ENCODE measurements at regions not wholly inside any gene's neighbourhood (a gene's known extent, or its start where the extent isn't known, plus 50 kb on each side); places are given as distances from the start of the nearest gene placed in this dataset.

DNA sequence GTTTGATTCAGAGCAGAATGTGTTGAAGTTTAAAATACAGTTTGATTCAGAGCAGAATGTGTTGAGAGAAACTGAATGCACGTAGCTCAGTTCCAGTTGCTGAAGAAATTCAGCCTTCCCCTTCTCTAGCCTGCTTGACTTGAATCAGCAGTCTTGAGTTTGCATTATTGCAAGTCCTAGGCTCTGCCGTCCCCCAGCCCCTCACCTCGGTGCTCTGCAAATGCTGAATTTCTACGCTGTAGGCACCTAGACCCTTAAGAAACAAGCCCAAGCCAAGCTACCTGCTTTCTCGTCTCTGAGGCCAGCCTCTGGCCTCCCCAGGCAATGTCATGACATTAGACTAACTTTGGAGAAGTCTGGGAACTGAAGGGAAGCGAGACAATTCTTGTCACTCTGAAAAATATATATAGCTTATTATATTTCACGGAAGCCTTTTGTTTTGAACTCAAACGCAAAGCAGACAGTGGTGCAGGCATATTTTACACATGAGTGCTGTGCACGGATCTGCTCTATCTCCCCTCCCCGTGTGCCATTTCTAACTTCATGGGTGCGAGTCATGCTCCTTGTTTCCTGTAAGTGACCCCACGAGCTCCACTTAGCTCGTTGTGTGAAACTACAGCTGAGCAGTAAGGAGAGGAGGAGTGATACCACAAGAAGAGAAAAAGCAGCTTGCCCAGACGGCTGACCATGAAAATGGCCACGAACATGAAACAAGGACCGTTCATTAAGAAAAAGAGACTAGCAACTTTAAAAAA lies 71.4 kb upstream of the DUSP22 start (continued):
- TF ChIP-seq, protein P1, sequence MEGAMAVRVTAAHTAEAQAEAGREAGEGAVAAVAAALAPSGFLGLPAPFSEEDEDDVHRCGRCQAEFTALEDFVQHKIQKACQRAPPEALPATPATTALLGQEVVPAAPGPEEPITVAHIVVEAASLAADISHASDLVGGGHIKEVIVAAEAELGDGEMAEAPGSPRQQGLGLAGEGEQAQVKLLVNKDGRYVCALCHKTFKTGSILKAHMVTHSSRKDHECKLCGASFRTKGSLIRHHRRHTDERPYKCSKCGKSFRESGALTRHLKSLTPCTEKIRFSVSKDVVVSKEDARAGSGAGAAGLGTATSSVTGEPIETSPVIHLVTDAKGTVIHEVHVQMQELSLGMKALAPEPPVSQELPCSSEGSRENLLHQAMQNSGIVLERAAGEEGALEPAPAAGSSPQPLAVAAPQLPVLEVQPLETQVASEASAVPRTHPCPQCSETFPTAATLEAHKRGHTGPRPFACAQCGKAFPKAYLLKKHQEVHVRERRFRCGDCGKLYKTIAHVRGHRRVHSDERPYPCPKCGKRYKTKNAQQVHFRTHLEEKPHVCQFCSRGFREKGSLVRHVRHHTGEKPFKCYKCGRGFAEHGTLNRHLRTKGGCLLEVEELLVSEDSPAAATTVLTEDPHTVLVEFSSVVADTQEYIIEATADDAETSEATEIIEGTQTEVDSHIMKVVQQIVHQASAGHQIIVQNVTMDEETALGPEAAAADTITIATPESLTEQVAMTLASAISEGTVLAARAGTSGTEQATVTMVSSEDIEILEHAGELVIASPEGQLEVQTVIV (IDR thresholded peaks at IDR 0.05; ENCODE audit: borderline replicate concordance, partially characterized antibody) = no peak
- TF ChIP-seq CHD1 (IDR thresholded peaks at IDR 0.05; ENCODE audit: low read depth, low read length) = no peak
- TF ChIP-seq IRF4 (IDR thresholded peaks at IDR 0.05; ENCODE audit: low read depth, low read length) = 0 out of 2 replicates have a peak, but pooled peaks have one; percentile 30
- TF ChIP-seq TARDBP (IDR thresholded peaks at IDR 0.05; ENCODE audit: borderline replicate concordance) = no peak

DNA sequence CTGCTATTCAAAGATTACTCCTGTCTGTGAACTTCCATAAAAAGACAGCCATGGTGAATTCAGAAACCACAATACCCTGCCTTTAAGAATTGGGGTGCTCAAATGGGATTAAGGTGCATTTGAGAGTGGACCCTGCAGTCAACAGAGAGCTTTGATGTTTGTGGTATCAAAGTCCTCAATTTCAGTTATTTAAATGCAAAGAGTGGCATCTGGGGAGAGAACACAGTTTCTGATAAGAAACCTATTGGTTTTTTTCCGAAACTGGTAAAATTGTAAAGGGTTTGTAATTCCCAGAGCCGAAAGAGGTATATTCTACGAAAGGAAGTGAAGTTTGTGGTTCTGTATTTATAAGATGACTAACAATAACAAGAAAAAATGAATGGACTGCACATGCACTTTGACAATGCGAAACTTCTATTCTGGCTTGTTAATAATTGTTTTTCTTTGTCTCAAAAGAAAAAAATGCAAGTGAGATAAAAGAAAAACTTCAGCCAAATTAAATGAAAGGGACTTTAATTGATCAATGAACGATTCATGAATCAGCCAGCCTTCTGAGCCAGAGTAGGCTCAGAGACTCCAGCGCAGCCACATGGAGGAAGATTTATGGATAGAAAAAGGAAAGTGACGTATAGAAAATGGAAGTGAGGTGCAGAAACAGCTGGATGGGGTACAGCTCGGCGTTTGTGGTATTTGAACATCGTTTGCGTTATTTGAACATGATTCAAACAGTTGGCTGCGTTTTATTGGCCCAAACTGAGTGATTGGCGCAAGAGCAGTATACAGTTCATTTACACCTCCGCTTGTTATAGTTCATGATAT lies 70.5 kb upstream of the DUSP22 start:
- Histone ChIP-seq H3K36me3 (ENCODE audit: control insufficient read depth in 2 of 2, insufficient read depth in 2 of 2, low read length in 1 of 2) (no peaks in the 10 kb centered on the region), H3K4me3 (peak overlapping the region; percentile 14), H3K9ac (ENCODE audit: control insufficient read depth, insufficient read depth, low read length) (peak overlapping the region; percentile 72), H3K4me2 (ENCODE audit: control insufficient read depth, insufficient read depth) (peak overlapping the region; percentile 77), H3K27ac (ENCODE audit: control insufficient read depth, insufficient read depth) (peak overlapping the region; percentile 94), H3K27me3 (replicated peaks in 1 of 2; ENCODE audit: control insufficient read depth in 2 of 2, insufficient read depth in 2 of 2, low read length in 1 of 2) (no peaks in the 10 kb centered on the region), H3K79me2 (ENCODE audit: control insufficient read depth, insufficient read depth, low read length) (peaks cover 38% of the 10 kb centered on the region), H3K4me1 (ENCODE audit: control insufficient read depth, insufficient read depth, low read length) (peaks cover 98% of the 10 kb centered on the region), H2AFZ (ENCODE audit: control insufficient read depth, low read depth, low read length) (no peak overlapping the region), H4K20me1 (ENCODE audit: control insufficient read depth, insufficient read depth) (no peaks in the 10 kb centered on the region), H3K9me3 (replicated peaks; ENCODE audit: control insufficient read depth, insufficient read depth, low read length) (no peaks in the 10 kb centered on the region)
- peak; percentile 74 for DNase-seq (ENCODE audit: low read depth, low spot score)
- SMC1A ChIA-PET (ENCODE audit: uncharacterized antibody, unreplicated experiment) = interaction anchor here (0.6 to 24.5 kb wide), 36 partner anchors 8 to 372 kb away, joined by 3 to 748 read pairs (median 4); partner anchors contain the start of genes DUSP22 and IRF4
- ATAC-seq = peak; percentile 1; the same call in 2 of the 3 replicates
- in situ Hi-C loops (cut with MboI) = no loop called here
- RAD21 ChIA-PET (ENCODE audit: unreplicated experiment) = interaction anchor here (0.7 to 15.0 kb wide), 21 partner anchors 6 to 1353 kb away, joined by 3 to 519 read pairs (median 5); no protein-coding TSS in a partner anchor
- intact Hi-C loops (cut with micrococcal nuclease; ENCODE audit: unreplicated experiment) = loop anchor here (1.0 to 10.0 kb wide), 2 partner anchors 32 to 273 kb away; no protein-coding TSS in a partner anchor
- POLR2A ChIA-PET = interaction anchor here (0.7 to 10.4 kb wide), 9 partner anchors 30 to 169 kb away, joined by 3 to 139 read pairs (median 5); no protein-coding TSS in a partner anchor
- FAIRE-seq = no peak
- 14% methylated on average over 14 of the region's 14 CpGs for whole genome bisulfite sequencing (ENCODE audit: insufficient coverage, insufficient replicate concordance, low lambda C conversion rate, missing lambda C conversion rate)
- TSS peak; percentile 58 for BruUV-seq (replicated peaks)
- CTCF ChIA-PET = interaction anchor here (0.7 to 13.3 kb wide), 9 partner anchors 14 to 338 kb away, joined by 3 to 460 read pairs (median 3); no protein-coding TSS in a partner anchor
- TF ChIP-seq, protein P2, sequence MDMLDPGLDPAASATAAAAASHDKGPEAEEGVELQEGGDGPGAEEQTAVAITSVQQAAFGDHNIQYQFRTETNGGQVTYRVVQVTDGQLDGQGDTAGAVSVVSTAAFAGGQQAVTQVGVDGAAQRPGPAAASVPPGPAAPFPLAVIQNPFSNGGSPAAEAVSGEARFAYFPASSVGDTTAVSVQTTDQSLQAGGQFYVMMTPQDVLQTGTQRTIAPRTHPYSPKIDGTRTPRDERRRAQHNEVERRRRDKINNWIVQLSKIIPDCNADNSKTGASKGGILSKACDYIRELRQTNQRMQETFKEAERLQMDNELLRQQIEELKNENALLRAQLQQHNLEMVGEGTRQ (IDR thresholded peaks at IDR 0.05; ENCODE audit: borderline replicate concordance, low read depth, low read length) = no peak
- TF ChIP-seq TBL1XR1 (IDR thresholded peaks at IDR 0.05; ENCODE audit: low read depth, low read length) = peak; percentile 63; the same call in 1 of the 2 replicates
- peak; percentile 27; the same call in 1 of the 2 replicates for TF ChIP-seq RAD51 (IDR thresholded peaks at IDR 0.05)
- TF ChIP-seq, protein P3, sequence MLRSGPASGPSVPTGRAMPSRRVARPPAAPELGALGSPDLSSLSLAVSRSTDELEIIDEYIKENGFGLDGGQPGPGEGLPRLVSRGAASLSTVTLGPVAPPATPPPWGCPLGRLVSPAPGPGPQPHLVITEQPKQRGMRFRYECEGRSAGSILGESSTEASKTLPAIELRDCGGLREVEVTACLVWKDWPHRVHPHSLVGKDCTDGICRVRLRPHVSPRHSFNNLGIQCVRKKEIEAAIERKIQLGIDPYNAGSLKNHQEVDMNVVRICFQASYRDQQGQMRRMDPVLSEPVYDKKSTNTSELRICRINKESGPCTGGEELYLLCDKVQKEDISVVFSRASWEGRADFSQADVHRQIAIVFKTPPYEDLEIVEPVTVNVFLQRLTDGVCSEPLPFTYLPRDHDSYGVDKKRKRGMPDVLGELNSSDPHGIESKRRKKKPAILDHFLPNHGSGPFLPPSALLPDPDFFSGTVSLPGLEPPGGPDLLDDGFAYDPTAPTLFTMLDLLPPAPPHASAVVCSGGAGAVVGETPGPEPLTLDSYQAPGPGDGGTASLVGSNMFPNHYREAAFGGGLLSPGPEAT (IDR thresholded peaks at IDR 0.05; ENCODE audit: low read depth) = peak; percentile 53; the same call in 1 of the 2 replicates
- no peak for TF ChIP-seq SMAD1 (IDR thresholded peaks at IDR 0.05; ENCODE audit: low read depth, partially characterized antibody)
- TF ChIP-seq NR2C2 (IDR thresholded peaks at IDR 0.05; ENCODE audit: borderline replicate concordance, control insufficient read depth, insufficient read length, low read depth) = no peak
